ENCODE measurements at regions not wholly inside any gene's neighbourhood (a gene's known extent, or its start where the extent isn't known, plus 50 kb on each side); places are given as distances from the start of the nearest gene placed in this dataset.
A peak's percentile ranks its signal among the peaks of the same experiment; 100 is the strongest.
"Not testable (repeated sequence)": the region's sequence is repeated elsewhere in the genome, so short reads cannot be mapped to it uniquely, and the experiment has no call there.

DNA sequence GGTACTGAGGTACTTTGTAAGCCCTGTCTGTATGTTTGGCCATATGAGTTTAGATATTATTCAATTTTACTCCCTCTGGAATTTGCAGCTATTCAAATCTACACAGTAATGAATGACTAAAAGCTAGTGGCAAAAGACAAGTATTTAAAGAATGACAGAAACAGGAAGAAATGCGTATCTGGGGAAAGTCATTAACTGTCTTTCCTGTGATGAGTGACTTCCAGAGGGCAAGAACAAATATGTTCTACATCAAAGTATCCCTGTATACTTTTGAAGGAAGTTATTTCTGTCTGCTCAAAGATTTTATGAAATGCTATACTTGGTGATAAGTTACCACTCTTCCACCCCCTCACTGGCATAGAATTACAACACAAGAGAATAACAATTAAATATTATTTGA lies 489.3 kb upstream of the SOX9 start:
- no peak for DNase-seq

GRCh38 chr17:71632328-71632727 lies 488.5 kb upstream of the SOX9 start:
- DNase-seq: peak; percentile 90

- DNase-seq: no peak
Measured at GRCh38 chr17:71633391-71633849, 487.4 kb upstream of the SOX9 start.

DNA sequence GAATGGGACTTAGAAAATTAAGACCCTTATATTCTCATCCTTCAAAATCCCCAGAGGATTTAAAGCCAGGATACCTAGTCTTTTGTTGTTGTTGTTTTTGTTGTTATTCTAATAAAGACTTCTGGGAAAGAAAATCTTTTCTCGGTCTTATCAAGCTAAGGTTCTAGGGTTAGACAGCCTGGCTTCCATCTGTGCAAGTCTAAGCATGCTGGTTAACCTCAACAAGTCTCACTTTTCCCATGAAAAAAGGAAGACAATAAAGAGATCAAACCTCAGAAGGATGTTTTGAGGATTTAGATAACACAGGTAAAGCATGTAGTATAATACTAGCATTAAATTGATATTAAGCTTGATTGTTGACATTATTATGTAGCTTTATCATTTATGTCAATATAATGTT lies 486.4 kb upstream of the SOX9 start:
- DNase-seq: no peak

DNA sequence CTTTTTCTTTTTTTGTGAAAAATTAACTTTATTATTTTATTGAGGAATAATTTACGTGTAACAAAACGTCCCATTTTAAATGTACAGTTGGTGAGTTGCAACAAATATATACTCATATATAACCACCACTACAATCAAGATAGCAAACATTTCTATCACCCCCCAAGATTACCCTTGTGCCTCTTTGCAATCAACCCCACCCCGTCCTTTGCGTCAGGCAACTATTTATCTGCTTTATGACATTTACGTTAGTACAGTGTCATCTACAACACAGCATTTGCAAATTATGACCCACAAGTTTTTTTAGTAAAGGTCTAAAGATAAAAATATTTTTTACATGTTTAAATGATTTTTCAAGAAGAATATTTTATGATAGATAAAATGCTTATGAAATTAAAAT lies 485.6 kb upstream of the SOX9 start:
- no peak for DNase-seq

DNA sequence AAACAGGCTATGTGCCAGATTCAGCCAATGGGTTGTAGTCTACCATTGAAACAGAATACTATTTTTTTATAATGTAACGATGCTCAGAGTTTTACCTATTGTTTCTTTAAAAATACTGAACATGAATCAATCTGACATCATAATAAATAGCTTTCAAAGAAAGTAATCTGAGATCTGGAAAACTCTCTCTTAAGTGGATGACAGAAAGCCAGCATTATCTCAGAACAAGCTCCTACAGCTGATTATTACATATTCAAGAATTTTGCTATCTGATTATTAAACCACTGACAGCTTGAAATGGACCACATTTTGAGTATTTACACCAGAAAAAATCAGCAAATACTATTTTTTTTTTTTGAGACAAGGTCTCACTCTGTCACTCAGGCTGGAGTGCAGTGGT lies 484.2 kb upstream of the SOX9 start:
- DNase-seq: peak; percentile 53

DNA sequence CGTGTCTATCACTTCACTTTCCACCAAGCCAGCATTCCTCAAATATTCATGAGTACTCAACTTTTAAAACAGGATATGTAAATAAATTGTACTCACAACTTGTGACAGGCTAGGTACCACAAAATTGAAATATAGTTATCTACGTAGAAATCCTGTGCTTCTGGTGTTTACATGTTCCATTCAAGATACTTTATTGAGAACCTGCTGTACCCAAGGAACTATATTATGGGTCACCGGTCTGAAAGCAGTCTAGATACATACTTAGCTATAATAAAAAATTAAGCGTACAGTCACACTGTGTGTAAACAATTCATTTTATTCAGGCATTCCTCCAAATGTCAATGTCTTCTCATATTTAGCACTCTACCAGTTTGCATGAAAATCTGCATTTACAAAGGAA lies 482.2 kb upstream of the SOX9 start:
- no peak for DNase-seq

- no peak for DNase-seq
Measured at GRCh38 chr17:71639865-71640264, 481.0 kb upstream of the SOX9 start.

GRCh38 chr17:71646890-71647289 lies 473.9 kb upstream of the SOX9 start:
- DNase-seq: not testable (repeated sequence)

GRCh38 chr17:71648342-71648741 lies 472.5 kb upstream of the SOX9 start:
- DNase-seq: not testable (repeated sequence)

- DNase-seq: no peak
Measured at GRCh38 chr17:71649941-71650350, 470.9 kb upstream of the SOX9 start.

- no peak for DNase-seq
Measured at GRCh38 chr17:71655542-71655941, 465.3 kb upstream of the SOX9 start.

- DNase-seq: no peak
Measured at GRCh38 chr17:71656964-71657858, 463.6 kb upstream of the SOX9 start.

DNA sequence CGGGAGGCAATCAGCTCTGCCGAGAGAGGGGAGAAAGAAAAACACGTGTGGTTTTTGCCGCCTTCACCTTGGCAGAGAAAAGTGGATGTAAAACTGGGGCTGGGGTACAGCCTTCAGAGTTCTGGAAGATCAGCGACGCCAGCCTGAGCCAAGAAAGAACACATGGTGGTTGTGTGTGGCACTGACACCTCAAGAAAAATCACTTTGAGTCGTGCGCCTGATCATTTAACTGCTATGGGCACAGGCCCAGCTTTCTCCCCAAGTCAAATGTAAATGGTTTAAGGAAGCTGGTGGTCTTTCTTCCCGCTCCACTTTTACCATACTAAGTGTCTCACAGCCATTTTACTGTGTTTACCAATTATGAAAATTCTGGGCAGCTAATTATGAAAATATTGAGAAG lies 461.8 kb upstream of the SOX9 start:
- DNase-seq: no peak

DNA sequence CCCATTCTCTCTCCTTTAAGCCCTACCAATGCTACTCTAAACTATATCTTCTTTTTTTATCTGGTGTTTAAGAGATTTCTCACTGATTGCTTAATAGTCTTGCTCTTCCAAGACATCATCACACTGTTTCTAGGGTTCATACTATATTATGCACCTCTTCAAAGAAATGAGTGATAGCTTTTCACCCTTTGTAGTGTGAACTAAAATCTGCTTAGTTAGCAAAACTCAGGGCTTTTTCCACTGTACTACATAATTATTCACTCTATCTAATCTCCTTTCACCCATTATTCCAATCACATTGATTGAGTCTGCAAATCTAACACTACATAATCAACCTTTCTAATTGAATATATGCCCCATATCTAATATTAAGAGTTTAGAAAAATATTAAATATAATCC lies 456.0 kb upstream of the SOX9 start:
- DNase-seq: no peak

DNA sequence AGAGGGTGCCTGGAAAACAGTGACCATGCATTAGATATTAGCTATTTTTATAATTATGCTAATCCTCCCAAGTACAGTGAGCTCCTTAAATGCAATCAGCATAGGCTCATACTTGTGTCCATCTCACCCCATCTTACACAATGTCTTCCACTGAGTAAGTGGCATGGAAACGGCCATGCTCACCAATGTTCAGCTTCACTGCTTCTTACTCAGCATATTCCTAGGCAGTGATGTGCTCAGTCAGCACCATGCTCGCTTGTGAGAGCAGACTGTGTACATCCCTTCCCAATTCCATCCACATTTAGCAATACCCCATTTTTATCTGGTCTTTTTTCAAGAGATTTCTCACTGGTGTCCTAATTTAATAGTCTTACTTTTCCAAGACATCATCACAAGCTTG lies 454.8 kb upstream of the SOX9 start:
- DNase-seq: no peak

GRCh38 chr17:71667661-71668060 lies 453.2 kb upstream of the SOX9 start:
- no peak for DNase-seq

GRCh38 chr17:71668807-71669206 lies 452.0 kb upstream of the SOX9 start:
- DNase-seq: no peak

- no peak for DNase-seq
Measured at GRCh38 chr17:71677439-71677838, 443.4 kb upstream of the SOX9 start.

GRCh38 chr17:71679832-71680231 lies 441.0 kb upstream of the SOX9 start:
- DNase-seq: no peak

DNA sequence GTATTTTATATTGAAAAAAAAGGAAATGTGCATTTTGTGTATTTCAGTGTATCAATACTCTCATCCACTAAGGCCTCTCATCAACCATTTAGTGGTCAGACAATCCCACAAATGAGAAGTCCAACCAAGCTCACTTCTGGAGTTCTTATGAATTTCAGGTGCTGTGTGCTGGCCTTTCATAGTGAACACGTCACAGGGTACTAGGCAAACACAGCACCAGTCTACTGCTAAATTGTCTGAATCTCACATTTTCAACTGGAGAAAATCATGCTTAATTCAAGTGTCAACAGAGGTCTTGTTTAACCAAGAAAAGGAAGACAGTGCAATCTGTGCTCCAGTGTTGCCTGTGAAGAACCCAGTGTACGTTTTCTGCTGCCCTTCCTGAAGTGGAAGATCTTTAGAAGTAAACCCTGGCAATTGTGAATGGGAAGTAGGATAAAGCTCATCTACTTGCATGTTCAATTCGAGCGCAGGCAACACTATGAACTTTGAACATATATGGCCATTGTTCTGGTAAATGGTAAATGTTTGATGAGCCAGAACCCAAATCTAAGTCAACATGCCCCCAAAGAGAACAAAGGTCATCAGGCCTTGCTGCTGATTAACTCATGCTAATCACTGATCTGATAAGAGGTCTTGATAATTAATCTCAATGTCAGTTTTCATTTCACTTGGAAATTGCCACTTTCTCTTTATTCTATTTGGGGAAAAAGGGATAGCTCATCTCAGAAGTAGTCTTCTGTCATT lies 439.2 kb upstream of the SOX9 start:
- no peak for DNase-seq

DNA sequence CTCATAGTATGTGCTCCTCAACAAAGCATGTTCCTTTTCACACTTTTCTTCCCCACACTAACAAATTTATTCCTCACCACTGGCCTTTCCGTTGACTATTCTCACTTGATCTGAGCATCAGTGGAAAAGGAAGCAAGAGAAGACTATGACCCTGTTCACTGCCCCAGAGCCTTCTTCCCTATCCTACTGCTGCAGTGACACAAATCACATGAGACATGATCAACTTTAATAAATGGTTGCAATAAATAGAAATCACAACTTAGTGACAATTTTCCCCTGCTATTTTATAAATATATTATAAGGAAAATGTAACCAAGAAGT lies 438.7 kb upstream of the SOX9 start:
- DNase-seq: no peak

- no peak for DNase-seq
Measured at GRCh38 chr17:71689782-71690181, 431.0 kb upstream of the SOX9 start.

DNA sequence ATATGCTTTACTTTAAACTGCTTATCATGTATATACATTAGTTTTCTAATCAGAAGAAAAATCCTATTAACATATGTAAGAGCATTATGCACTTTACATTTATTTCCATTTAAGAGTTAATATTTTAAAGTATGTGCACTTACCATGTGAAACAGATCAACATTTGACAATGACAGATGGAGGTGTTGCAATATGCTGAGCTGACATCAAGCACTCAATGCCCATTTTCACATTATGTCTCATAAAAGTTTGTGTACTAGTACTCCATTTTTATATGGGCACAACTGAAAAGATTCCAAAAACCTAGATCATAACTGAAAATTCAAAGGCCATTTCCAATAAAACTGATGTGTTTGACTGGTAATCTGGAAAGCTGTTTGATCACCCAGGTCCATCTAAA lies 420.9 kb upstream of the SOX9 start:
- DNase-seq: no peak

Measured in NCI-H1436 treated with DMSO at 0.1 percent for 48 hours (cell line).